SK-N-SH (cell line): ENCODE measurements at regions not wholly inside any gene's neighbourhood (a gene's known extent, or its start where the extent isn't known, plus 50 kb on each side); places are given as distances from the start of the nearest gene placed in this dataset.

ENCODE experiments used
- CTCF ChIA-PET: fragments of 300-600, 350-600 bp; formaldehyde crosslinking; extraction: SDS; loops from one replicate; lab custom pipeline; 2021; lab: Yijun Ruan, JAX
- POLR2A ChIA-PET: fragments of 350-600 bp; sonication (Branson Sonifier 250); formaldehyde crosslinking; extraction: SDS; loops from one replicate; lab custom pipeline; 2020; ENCODE audit warnings: antibody characterized with exemption, inconsistent platforms; lab: Yijun Ruan, JAX
- DNase-seq: peaks from one replicate; pipeline ENCODE4 v3.0.0; 2012
- H2AFZ ChIP-seq: fragments of 200-600 bp; sonication (generic); 2 replicates; pipeline ENCODE4 v1.8.1; 2016; ENCODE audit warnings: antibody characterized with exemption, mild to moderate bottlenecking, low read depth
- H3F3A ChIP-seq: fragments of 200-600 bp; sonication (generic); replicated peaks from 2 replicates; pipeline ENCODE3; 2016; ENCODE audit warnings: antibody characterized with exemption, mild to moderate bottlenecking; ENCODE audit not compliant: insufficient read depth
- H3K27ac ChIP-seq, 2 experiments: fragments of 200-500 bp in 1 of 2; fragments of 200-600 bp in 1 of 2; sonication (Bioruptor generic) in 1 of 2; sonication (generic), shearing (Covaris generic) in 1 of 2; 2 replicates each; pipeline versions ENCODE4 v1.5.1 to v1.6.1; 2014 to 2016; ENCODE audit warnings: low read depth in 2 of 2, inconsistent platforms in 1 of 2, low read length in 1 of 2, mild to moderate bottlenecking in 1 of 2, mixed read lengths in 1 of 2
- H3K27me3 ChIP-seq: fragments of 200-600 bp; sonication (generic), shearing (Covaris generic); 2 replicates; pipeline ENCODE4 v1.6.1; 2016; ENCODE audit warnings: mixed run types; ENCODE audit not compliant: insufficient read depth
- H3K36me3 ChIP-seq, 2 experiments: fragments of 200-500 bp in 1 of 2; fragments of 200-600 bp in 1 of 2; sonication (Bioruptor generic) in 1 of 2; sonication (generic) in 1 of 2; replicated peaks in 1 of 2; 2 replicates each; pipeline versions ENCODE3 to v1.5.1; 2014 to 2016; ENCODE audit warnings: low read length in 1 of 2, mild to moderate bottlenecking in 1 of 2; ENCODE audit not compliant: insufficient read depth in 2 of 2, control insufficient read depth in 1 of 2
- H3K4me1 ChIP-seq, 2 experiments: fragments of 200-500 bp in 1 of 2; fragments of 200-600 bp in 1 of 2; sonication (Bioruptor generic) in 1 of 2; sonication (generic), shearing (Covaris generic) in 1 of 2; 2 replicates each; pipeline versions ENCODE4 v1.5.1 to v1.6.1; 2014 to 2016; ENCODE audit warnings: low read depth in 1 of 2, low read length in 1 of 2, mixed run types in 1 of 2; ENCODE audit not compliant: insufficient read depth in 2 of 2, control insufficient read depth in 1 of 2
- H3K4me2 ChIP-seq: fragments of 200-600 bp; sonication (generic), shearing (Covaris generic); 2 replicates; pipeline ENCODE4 v1.6.1; 2017; ENCODE audit warnings: mixed run types
- H3K4me3 ChIP-seq, 2 experiments: fragments of 200-500 bp in 1 of 2; fragments of 200-600 bp in 1 of 2; sonication (Bioruptor generic) in 1 of 2; sonication (generic), shearing (Covaris generic) in 1 of 2; 2 replicates each; pipeline versions ENCODE4 v1.5.1 to v1.8.1; 2014 to 2016; ENCODE audit warnings: low read depth in 2 of 2, inconsistent platforms in 1 of 2, low read length in 1 of 2, mild to moderate bottlenecking in 1 of 2, mixed read lengths in 1 of 2, moderate library complexity in 1 of 2
- H3K79me2 ChIP-seq: fragments of 200-600 bp; sonication (generic); 2 replicates; pipeline ENCODE4 v1.8.1; 2017; ENCODE audit warnings: mild to moderate bottlenecking; ENCODE audit not compliant: insufficient read depth
- H3K9ac ChIP-seq: fragments of 200-600 bp; sonication (generic); 2 replicates; pipeline ENCODE4 v1.6.1; 2017; ENCODE audit warnings: mixed run types
- H3K9me2 ChIP-seq: fragments of 200-600 bp; sonication (generic); 2 replicates; pipeline ENCODE4 v1.6.1; 2017; ENCODE audit warnings: mixed run types
- H3K9me3 ChIP-seq: fragments of 200-600 bp; sonication (generic); 2 replicates; pipeline ENCODE4 v1.6.1; 2017; ENCODE audit warnings: mixed run types, mild to moderate bottlenecking, moderate library complexity
- H4K20me1 ChIP-seq: fragments of 200-600 bp; sonication (generic); 2 replicates; pipeline ENCODE4 v1.6.1; 2017; ENCODE audit warnings: mild to moderate bottlenecking, mixed run types; ENCODE audit not compliant: insufficient read depth
- EZH2phosphoT487 ChIP-seq: fragments of 200-600 bp; sonication (generic); IDR thresholded peaks from 2 replicates; pipeline ENCODE4 v1.6.1; 2017; ENCODE audit warnings: low read depth, mixed run types, mild to moderate bottlenecking, antibody characterized with exemption, moderate library complexity, borderline replicate concordance
- FOSL2 ChIP-seq: IDR thresholded peaks from 2 replicates; pipeline ENCODE4 v1.4.0; 2012; ENCODE audit warnings: low read depth, mild to moderate bottlenecking, moderate library complexity, borderline replicate concordance
- FOXJ3 ChIP-seq: sonication (generic); formaldehyde crosslinking; IDR thresholded peaks from 2 replicates; pipeline ENCODE4 v1.5.1; 2020; ENCODE audit warnings: mild to moderate bottlenecking, missing genetic modification reagents
- GATA2 ChIP-seq: sonication (generic); formaldehyde crosslinking; IDR thresholded peaks from 2 replicates; pipeline ENCODE4 v1.5.0; 2020; ENCODE audit warnings: mild to moderate bottlenecking, missing genetic modification reagents
- JUND ChIP-seq: IDR thresholded peaks from 2 replicates; pipeline ENCODE4 v1.4.0; 2012
- MAX ChIP-seq: IDR thresholded peaks from 2 replicates; pipeline ENCODE4 v1.4.0; 2012; ENCODE audit warnings: low read depth
- MXI1 ChIP-seq: IDR thresholded peaks from 2 replicates; pipeline ENCODE4 v1.6.1; 2012; ENCODE audit warnings: mild to moderate bottlenecking, low read depth, low read length, improper control_type of control experiment
- NFIC ChIP-seq: IDR thresholded peaks from 2 replicates; pipeline ENCODE4 v1.4.0; 2012; ENCODE audit warnings: borderline replicate concordance
- NRF1 ChIP-seq: IDR thresholded peaks from 2 replicates; pipeline ENCODE4 v1.6.1; 2012; ENCODE audit warnings: low read depth, mild to moderate bottlenecking, low read length
- PBX3 ChIP-seq: IDR thresholded peaks from 2 replicates; pipeline ENCODE4; 2012
- POLR2AphosphoS5 ChIP-seq: IDR thresholded peaks from 2 replicates; pipeline ENCODE4 v1.6.1; 2012; ENCODE audit warnings: low read depth, low read length
- RAD21 ChIP-seq: IDR thresholded peaks from 2 replicates; pipeline ENCODE4 v1.6.1; 2012; ENCODE audit warnings: mild to moderate bottlenecking, low read length
- REST ChIP-seq: IDR thresholded peaks from 2 replicates; pipeline ENCODE4 v1.6.1; 2012; ENCODE audit warnings: mild to moderate bottlenecking, low read depth, low read length, moderate library complexity
- RFX5 ChIP-seq: IDR thresholded peaks from 2 replicates; pipeline ENCODE4 v1.6.1; 2012; ENCODE audit warnings: mild to moderate bottlenecking, improper control_type of control experiment, low read length
- SMC3 ChIP-seq: IDR thresholded peaks from 2 replicates; pipeline ENCODE4 v1.6.1; 2012; ENCODE audit warnings: low read depth, low read length, improper control_type of control experiment
- TAF1 ChIP-seq: IDR thresholded peaks from 2 replicates; pipeline ENCODE4 v1.6.1; 2012; ENCODE audit warnings: low read depth, mild to moderate bottlenecking, low read length, moderate library complexity, borderline replicate concordance
- TCF12 ChIP-seq: IDR thresholded peaks from 2 replicates; pipeline ENCODE4 v1.4.0; 2012
- TEAD4 ChIP-seq: IDR thresholded peaks from 2 replicates; pipeline ENCODE4 v1.4.0; 2012; ENCODE audit warnings: mild to moderate bottlenecking, borderline replicate concordance; ENCODE audit not compliant: insufficient read depth
- WGBS: methylation state at CpG from one replicate; pipeline ENCODE4 v1.1.6; 2017; ENCODE audit warnings: low lambda C conversion rate; 5-methylcytosine and 5-hydroxymethylcytosine counted together

DNA sequence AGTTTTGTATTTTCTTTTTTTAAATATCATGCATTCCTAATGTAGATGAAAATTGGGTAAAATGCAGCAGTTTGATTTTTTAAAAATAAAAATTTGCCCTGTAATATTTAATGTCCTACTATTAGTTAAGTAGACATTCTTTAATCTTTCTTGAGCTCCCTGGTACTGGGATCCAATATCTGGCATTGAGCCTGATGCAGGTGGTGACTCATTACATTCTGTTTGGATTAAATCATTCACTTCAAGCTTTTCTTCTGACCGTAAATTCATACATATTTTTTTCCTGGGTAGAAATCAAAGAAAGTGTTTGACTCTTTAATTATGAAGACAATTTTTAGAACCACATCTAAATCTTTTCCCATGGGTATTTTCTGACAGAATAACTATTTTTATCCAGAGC is 768.8 kb upstream of the SLC35B3 start:
- TF ChIP-seq NFIC, result 0 out of 2 replicates have a peak, but pooled peaks have one; percentile 18
- no peak for TF ChIP-seq REST
- no peak for TF ChIP-seq PBX3
- TF ChIP-seq FOSL2, result no peak
- no peak for TF ChIP-seq MAX
- no peak for TF ChIP-seq SMC3
- 0 out of 2 replicates have a peak, but pooled peaks have one; percentile 19 for TF ChIP-seq JUND
- no peak for TF ChIP-seq NRF1
- TF ChIP-seq, all 33 proteins: peak for 2
- Histone ChIP-seq H3K27ac (no peak overlapping the region), H3F3A (no peaks in the 10 kb centered on the region), H4K20me1 (no peaks in the 10 kb centered on the region), H3K4me3 (no peak overlapping the region), H3K79me2 (no peaks in the 10 kb centered on the region), H3K9me2 (no peaks in the 10 kb centered on the region), H2AFZ (no peak overlapping the region), H3K36me3 (no peaks in the 10 kb centered on the region), H3K27me3 (no peaks in the 10 kb centered on the region), H3K4me1 (no peaks in the 10 kb centered on the region; a peak in 1 of 4 replicates), H3K4me2 (no peak overlapping the region), H3K9me3 (peaks cover 7% of the 10 kb centered on the region; the same call in 1 of the 2 replicates), H3K9ac (no peak overlapping the region)
- CTCF ChIA-PET, result interaction anchor here (1.0 kb wide), 1 partner anchor 221 kb away, joined by 4 read pairs; no protein-coding TSS in a partner anchor
- no peak for DNase-seq
- WGBS, result 0% methylated on average over 1 of the region's 1 CpG
- POLR2A ChIA-PET, result no interaction called here

DNA sequence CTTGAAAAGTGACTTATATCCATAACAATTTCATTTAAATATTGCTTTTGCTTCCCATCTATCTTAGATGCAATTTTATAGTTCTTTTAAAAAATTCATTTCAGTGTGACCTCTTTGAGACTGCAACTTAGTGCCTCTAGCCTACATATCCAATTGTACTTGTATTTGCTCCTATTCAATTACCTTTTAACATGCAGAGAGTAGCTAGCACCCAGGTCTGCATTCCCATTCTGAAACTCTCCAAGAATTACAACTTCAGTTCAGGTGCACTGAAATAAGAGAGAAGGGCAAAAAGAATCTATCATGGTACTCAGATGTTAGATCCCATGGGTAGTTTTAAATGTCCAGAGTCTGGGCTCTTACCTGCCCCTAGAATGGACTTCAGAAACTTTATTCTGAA is 765.4 kb upstream of the SLC35B3 start:
- no peaks in the 10 kb centered on the region for H3F3A ChIP-seq
- no peaks in the 10 kb centered on the region for H3K36me3 ChIP-seq
- ChIA-PET CTCF (no interaction called here), POLR2A (no interaction called here)
- no peaks in the 10 kb centered on the region for H4K20me1 ChIP-seq
- no peaks in the 10 kb centered on the region; a peak in 1 of 4 replicates for H3K4me1 ChIP-seq
- no peaks in the 10 kb centered on the region for H3K27me3 ChIP-seq
- H3K27ac ChIP-seq, result no peak overlapping the region
- peaks cover 7% of the 10 kb centered on the region; the same call in 1 of the 2 replicates for H3K9me3 ChIP-seq
- H3K4me3 ChIP-seq, result no peak overlapping the region
- no peaks in the 10 kb centered on the region for H3K79me2 ChIP-seq
- TF ChIP-seq TEAD4 (no peak), TAF1 (no peak), TCF12 (no peak), NRF1 (no peak), MXI1 (no peak), FOSL2 (no peak), FOXJ3 (CRISPR knock-in tag) (no peak), GATA2 (CRISPR knock-in tag) (no peak), NFIC (no peak), RFX5 (no peak), POLR2AphosphoS5 (no peak), RAD21 (no peak), EZH2phosphoT487 (no peak)
- H3K9ac ChIP-seq, result no peak overlapping the region
- no peak for DNase-seq
- H3K9me2 ChIP-seq, result no peaks in the 10 kb centered on the region
- H2AFZ ChIP-seq, result no peak overlapping the region
- no peak overlapping the region for H3K4me2 ChIP-seq
